Tibial nerve (tissue), 4 donors: ENCODE measurements at regions not wholly inside any gene's neighbourhood (a gene's known extent, or its start where the extent isn't known, plus 50 kb on each side); places are given as distances from the start of the nearest gene placed in this dataset.

Experiments
- EP300 ChIP-seq, 2 donors: sonication (generic); formaldehyde crosslinking; IDR thresholded peaks; one replicate each; pipeline ENCODE4 v1.6.1; 2017; ENCODE audit warnings: antibody characterized with exemption in 2 of 2, mild to moderate bottlenecking in 1 of 2
- POLR2A ChIP-seq, 2 donors: fragments of 450-650 bp; IDR thresholded peaks; one replicate each; pipeline ENCODE4 v1.6.1; 2017; ENCODE audit warnings: antibody characterized with exemption in 2 of 2, mild to moderate bottlenecking in 2 of 2, moderate library complexity in 2 of 2
- TF ChIP-seq, protein P1 (sequence below), 5 experiments: fragments of 200-600 bp in 3 of 5; fragments of 450-650 bp in 2 of 5; sonication (generic) in 3 of 5; IDR thresholded peaks; one replicate each; pipeline ENCODE4 v1.5.1; 2016 to 2019; ENCODE audit warnings: antibody characterized with exemption in 5 of 5, mild to moderate bottlenecking in 3 of 5, moderate library complexity in 2 of 5

DNA sequence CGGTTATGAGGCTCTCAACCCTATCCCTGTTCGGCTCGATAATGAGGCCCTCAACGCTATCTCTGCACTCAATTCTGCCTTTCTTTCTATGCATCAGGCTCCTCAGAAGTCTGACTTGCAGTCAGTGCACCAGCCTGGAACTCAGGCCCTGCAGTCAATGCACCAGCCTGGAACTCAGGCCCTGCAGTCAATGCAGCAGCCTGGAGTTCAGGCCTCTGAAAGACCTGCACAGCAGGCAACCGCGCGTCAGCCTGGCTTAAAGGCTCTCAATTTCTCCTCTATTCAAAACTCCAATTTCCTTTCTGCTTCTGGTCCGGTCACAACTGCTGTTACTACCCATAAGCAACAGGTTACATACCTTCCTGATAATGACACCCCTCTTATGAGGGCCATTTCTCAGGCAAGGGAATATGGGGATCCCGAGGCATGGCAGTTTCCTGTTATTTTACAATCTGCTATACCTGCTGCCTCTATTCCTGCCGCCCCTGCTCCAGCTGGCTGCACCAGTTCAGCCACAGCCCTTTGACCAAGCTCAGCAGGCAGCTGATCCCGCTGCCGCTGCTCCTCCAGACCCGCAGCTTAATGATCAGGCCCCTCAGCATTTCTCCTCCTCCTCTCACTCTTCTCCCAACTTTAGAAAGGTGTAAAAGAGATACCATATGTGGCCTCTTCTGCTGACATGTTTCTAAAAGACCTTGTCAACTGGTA, 933.6 kb upstream of the FANCL start:
- TF ChIP-seq, protein P1, sequence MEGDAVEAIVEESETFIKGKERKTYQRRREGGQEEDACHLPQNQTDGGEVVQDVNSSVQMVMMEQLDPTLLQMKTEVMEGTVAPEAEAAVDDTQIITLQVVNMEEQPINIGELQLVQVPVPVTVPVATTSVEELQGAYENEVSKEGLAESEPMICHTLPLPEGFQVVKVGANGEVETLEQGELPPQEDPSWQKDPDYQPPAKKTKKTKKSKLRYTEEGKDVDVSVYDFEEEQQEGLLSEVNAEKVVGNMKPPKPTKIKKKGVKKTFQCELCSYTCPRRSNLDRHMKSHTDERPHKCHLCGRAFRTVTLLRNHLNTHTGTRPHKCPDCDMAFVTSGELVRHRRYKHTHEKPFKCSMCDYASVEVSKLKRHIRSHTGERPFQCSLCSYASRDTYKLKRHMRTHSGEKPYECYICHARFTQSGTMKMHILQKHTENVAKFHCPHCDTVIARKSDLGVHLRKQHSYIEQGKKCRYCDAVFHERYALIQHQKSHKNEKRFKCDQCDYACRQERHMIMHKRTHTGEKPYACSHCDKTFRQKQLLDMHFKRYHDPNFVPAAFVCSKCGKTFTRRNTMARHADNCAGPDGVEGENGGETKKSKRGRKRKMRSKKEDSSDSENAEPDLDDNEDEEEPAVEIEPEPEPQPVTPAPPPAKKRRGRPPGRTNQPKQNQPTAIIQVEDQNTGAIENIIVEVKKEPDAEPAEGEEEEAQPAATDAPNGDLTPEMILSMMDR (IDR thresholded peaks at IDR 0.05) = no peak
- TF ChIP-seq POLR2A (IDR thresholded peaks at IDR 0.05) (no peak), EP300 (IDR thresholded peaks at IDR 0.05) (no peak)
